ENCODE measurements at regions not wholly inside any gene's neighbourhood (a gene's known extent, or its start where the extent isn't known, plus 50 kb on each side); places are given as distances from the start of the nearest gene placed in this dataset.

GRCh38 chr6:128759447-128759846 is 123.5 kb upstream of the LAMA2 start:
- Histone ChIP-seq H3K4me1 (no peaks in the 10 kb centered on the region), H3K9me3 (no peaks in the 10 kb centered on the region), H3K4me3 (replicated peaks in 1 of 3) (no peak overlapping the region), H3K36me3 (no peaks in the 10 kb centered on the region), H3K27me3 (no peaks in the 10 kb centered on the region), H3K27ac (no peak overlapping the region)
- intact Hi-C loops (cut with DNase I) = no loop called here
- no peak for DNase-seq
- TF ChIP-seq POLR2A (IDR thresholded peaks at IDR 0.05) = no peak
- TF ChIP-seq, protein P1, sequence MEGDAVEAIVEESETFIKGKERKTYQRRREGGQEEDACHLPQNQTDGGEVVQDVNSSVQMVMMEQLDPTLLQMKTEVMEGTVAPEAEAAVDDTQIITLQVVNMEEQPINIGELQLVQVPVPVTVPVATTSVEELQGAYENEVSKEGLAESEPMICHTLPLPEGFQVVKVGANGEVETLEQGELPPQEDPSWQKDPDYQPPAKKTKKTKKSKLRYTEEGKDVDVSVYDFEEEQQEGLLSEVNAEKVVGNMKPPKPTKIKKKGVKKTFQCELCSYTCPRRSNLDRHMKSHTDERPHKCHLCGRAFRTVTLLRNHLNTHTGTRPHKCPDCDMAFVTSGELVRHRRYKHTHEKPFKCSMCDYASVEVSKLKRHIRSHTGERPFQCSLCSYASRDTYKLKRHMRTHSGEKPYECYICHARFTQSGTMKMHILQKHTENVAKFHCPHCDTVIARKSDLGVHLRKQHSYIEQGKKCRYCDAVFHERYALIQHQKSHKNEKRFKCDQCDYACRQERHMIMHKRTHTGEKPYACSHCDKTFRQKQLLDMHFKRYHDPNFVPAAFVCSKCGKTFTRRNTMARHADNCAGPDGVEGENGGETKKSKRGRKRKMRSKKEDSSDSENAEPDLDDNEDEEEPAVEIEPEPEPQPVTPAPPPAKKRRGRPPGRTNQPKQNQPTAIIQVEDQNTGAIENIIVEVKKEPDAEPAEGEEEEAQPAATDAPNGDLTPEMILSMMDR (IDR thresholded peaks at IDR 0.05) = no peak

DNA sequence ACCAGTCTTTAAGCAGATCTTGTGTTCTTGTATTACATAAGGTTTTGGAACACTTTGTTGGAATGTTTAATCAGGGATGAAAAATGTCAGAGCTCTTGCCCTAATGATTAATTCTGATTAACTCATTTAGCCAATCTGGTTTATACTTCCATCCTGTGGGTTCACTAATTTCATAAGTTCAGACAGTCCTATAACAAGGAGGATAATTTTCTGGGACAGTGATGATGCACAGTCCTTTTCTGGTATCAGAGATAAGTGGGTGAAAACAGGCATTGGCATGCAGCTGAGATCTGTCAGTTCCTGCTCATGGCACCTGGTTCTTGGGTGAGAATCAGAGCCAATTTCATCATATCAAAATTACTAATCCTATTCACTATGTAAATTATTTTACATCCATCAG is 125.0 kb upstream of the LAMA2 start:
- Histone ChIP-seq H3K4me1 (no peaks in the 10 kb centered on the region), H3K36me3 (no peaks in the 10 kb centered on the region), H3K4me3 (replicated peaks in 1 of 3) (no peak overlapping the region), H3K27ac (no peak overlapping the region), H3K27me3 (no peaks in the 10 kb centered on the region), H3K9me3 (no peaks in the 10 kb centered on the region)
- no peak for DNase-seq
- intact Hi-C loops (cut with DNase I) = no loop called here
- TF ChIP-seq, protein P1 (IDR thresholded peaks at IDR 0.05) = no peak
- TF ChIP-seq POLR2A (IDR thresholded peaks at IDR 0.05) = no peak

- WGBS, 2 donors = 92% methylated on average over 5 of the region's 5 CpGs
- no peaks in the 10 kb centered on the region for H3K4me1 ChIP-seq
- intact Hi-C loops (cut with DNase I) = no loop called here
- no peak overlapping the region for H3K27ac ChIP-seq
- no peaks in the 10 kb centered on the region for H3K9me3 ChIP-seq
- no peaks in the 10 kb centered on the region for H3K27me3 ChIP-seq
- H3K4me3 ChIP-seq (replicated peaks in 1 of 3) = no peak overlapping the region
- TF ChIP-seq, protein P1 (IDR thresholded peaks at IDR 0.05) = no peak
- no peak for TF ChIP-seq POLR2A (IDR thresholded peaks at IDR 0.05)
- H3K36me3 ChIP-seq = no peaks in the 10 kb centered on the region
- no peak for DNase-seq
Observed at GRCh38 chr6:128754658-128755256, 128.2 kb upstream of the LAMA2 start.

DNA sequence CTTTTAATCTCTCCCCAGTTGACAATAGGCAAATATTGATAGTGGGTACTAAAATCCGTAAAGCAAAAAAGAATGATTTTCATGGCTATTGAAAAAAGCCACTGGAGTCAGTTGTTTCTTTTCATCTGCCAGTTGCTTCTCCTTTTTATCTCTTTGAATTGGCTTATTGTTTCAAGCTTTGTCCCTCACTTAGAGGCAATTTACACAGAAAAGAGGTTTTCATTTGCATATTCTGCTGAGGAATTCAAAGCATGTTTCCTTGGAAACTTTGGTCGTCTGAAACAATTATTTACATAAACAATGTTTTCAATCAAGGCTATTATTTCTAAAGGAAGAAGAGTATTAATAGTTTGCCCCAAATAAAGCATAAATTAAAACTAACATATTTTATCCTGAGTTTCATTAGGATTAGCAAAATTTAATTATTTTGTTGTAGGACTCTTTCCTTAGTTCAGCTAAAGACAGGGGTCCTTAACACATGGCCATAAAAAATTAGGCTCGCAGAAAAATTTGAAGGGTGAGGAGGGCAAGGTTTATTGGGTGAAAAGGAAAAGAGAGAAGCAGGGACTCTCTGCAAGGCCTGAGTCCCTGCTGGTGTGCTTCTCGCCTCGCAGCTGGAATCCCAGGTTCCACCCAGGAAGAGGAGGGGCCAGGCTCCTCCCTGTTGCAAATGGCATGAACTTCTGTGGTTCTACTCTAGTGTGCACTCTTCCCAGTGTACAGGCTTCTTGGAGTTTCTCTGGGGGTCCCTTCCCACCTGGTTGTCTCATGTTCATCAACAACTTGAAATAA is 138.8 kb upstream of the LAMA2 start:
- H3K4me1 ChIP-seq = no peaks in the 10 kb centered on the region
- H3K9me3 ChIP-seq = no peaks in the 10 kb centered on the region
- H3K27me3 ChIP-seq = no peaks in the 10 kb centered on the region
- intact Hi-C loops (cut with DNase I) = no loop called here
- no peak overlapping the region for H3K4me3 ChIP-seq (replicated peaks in 1 of 3)
- no peak overlapping the region for H3K27ac ChIP-seq
- H3K36me3 ChIP-seq = no peaks in the 10 kb centered on the region
- no peak for DNase-seq
- WGBS, 2 donors = 64 to 68% methylated on average over 5 of the region's 5 CpGs
- TF ChIP-seq POLR2A (IDR thresholded peaks at IDR 0.05) = no peak
- TF ChIP-seq, protein P1 (IDR thresholded peaks at IDR 0.05) = no peak

DNA sequence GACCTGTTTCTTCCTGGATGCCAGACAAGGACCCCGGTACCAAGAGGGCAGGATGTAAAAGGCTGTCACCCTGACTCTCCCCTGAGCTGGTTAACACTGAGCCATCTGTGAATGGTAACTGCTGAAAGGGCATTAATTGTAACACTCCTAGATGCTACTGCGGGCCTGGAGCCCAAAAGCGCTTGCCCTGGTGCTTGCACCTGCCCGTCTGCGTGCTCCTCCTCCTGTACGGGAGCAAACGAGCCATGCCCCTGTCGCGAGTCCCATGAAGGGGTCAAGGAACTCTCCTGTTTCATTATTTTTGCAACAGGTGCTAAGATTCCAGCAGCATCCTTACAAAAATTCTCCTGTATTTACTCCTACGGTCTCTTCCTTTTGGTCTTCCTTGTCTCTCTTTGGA is 140.0 kb upstream of the LAMA2 start:
- WGBS, 2 donors = 89 to 92% methylated on average over 10 of the region's 10 CpGs
- H3K27me3 ChIP-seq = no peaks in the 10 kb centered on the region
- no peaks in the 10 kb centered on the region for H3K36me3 ChIP-seq
- intact Hi-C loops (cut with DNase I) = no loop called here
- DNase-seq = no peak
- no peaks in the 10 kb centered on the region for H3K4me1 ChIP-seq
- no peaks in the 10 kb centered on the region for H3K9me3 ChIP-seq
- no peak overlapping the region for H3K4me3 ChIP-seq (replicated peaks in 1 of 3)
- H3K27ac ChIP-seq = no peak overlapping the region
- TF ChIP-seq, protein P1 (IDR thresholded peaks at IDR 0.05) = no peak
- TF ChIP-seq POLR2A (IDR thresholded peaks at IDR 0.05) = no peak

Data from thyroid gland (tissue), 4 donors.